WERI-Rb-1 (cell line): ENCODE measurements at regions not wholly inside any gene's neighbourhood (a gene's known extent, or its start where the extent isn't known, plus 50 kb on each side); places are given as distances from the start of the nearest gene placed in this dataset.

Source experiments
- DNase-seq: peaks from one replicate; pipeline ENCODE4 v3.0.0-alpha.2; 2020
- H3K27ac ChIP-seq: fragments of 250-450 bp; sonication (Bioruptor Pico); 2 replicates; pipeline ENCODE4 v1.5.1; 2020; ENCODE audit warnings: mild to moderate bottlenecking, moderate library complexity
- H3K27me3 ChIP-seq: fragments of 250-450 bp; sonication (Bioruptor Pico); 2 replicates; pipeline ENCODE4 v1.5.1; 2021; ENCODE audit warnings: mild to moderate bottlenecking, low read depth, moderate library complexity; ENCODE audit not compliant: insufficient read depth, severe bottlenecking
- H3K36me3 ChIP-seq: fragments of 250-450 bp; sonication (Bioruptor Pico); 2 replicates; pipeline ENCODE4 v1.5.1; 2020; ENCODE audit warnings: mild to moderate bottlenecking, moderate library complexity
- H3K4me3 ChIP-seq: 2 replicates; pipeline ENCODE4 v1.5.1; 2011; ENCODE audit warnings: low read depth, mild to moderate bottlenecking, control low read depth, low read length
- H3K9me3 ChIP-seq: fragments of 250-450 bp; sonication (Bioruptor Pico); 2 replicates; pipeline ENCODE4 v1.5.1; 2021; ENCODE audit warnings: mild to moderate bottlenecking, moderate library complexity; ENCODE audit not compliant: severe bottlenecking
- TF ChIP-seq, protein P1 (sequence below): IDR thresholded peaks from 2 replicates; pipeline ENCODE4 v1.5.1; 2011; ENCODE audit warnings: low read depth, mild to moderate bottlenecking, control low read depth, inconsistent platforms, low read length

DNA sequence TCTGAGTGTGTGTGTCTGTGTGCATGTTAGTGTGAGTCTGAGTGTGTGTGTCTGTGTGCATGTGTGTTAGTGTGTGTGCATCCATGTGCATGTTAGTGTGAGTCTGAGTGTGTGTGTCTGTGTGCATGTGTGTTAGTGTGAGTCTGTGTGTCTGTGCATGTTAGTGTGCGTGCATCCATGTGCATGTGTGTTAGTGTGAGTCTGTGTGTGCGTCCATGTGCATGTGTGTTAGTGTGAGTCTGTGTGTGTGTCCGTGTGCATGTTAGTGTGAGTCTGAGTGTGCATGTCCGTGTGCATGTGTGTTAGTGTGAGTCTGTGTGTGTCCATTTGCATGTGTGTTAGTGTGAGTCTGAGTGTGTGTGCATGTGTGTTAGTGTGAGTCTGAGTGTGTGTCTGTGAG, 76.6 kb upstream of the ACTRT2 start:
- Histone ChIP-seq H3K36me3 (no peaks in the 10 kb centered on the region), H3K27ac (no peak overlapping the region), H3K4me3 (no peak overlapping the region), H3K27me3 (peaks cover 3% of the 10 kb centered on the region), H3K9me3 (peaks cover 4% of the 10 kb centered on the region)
- DNase-seq: no peak
- TF ChIP-seq, protein P1, sequence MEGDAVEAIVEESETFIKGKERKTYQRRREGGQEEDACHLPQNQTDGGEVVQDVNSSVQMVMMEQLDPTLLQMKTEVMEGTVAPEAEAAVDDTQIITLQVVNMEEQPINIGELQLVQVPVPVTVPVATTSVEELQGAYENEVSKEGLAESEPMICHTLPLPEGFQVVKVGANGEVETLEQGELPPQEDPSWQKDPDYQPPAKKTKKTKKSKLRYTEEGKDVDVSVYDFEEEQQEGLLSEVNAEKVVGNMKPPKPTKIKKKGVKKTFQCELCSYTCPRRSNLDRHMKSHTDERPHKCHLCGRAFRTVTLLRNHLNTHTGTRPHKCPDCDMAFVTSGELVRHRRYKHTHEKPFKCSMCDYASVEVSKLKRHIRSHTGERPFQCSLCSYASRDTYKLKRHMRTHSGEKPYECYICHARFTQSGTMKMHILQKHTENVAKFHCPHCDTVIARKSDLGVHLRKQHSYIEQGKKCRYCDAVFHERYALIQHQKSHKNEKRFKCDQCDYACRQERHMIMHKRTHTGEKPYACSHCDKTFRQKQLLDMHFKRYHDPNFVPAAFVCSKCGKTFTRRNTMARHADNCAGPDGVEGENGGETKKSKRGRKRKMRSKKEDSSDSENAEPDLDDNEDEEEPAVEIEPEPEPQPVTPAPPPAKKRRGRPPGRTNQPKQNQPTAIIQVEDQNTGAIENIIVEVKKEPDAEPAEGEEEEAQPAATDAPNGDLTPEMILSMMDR: no peak

DNA sequence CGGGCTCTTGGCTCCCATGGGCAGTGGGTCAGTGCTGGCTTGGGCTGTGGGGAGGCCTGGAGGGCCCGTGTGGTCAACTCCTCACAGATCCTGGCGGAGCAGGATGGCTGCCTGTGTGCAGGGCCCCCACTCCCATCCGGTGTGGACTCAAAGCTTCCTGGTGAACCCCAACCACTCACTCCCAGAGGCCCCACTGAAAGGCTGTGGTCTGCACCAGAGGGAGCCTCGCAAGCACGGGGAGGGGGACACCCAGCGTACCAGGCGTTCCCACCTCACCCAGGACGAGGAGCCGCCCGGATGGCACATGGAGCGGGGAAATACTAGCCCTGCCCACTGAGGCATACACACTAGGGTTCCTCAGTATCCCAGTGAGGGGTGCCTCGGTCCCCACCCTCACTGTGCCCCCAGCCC, 75.4 kb upstream of the ACTRT2 start:
- H3K36me3 ChIP-seq: no peaks in the 10 kb centered on the region
- H3K9me3 ChIP-seq: no peaks in the 10 kb centered on the region
- H3K4me3 ChIP-seq: no peak overlapping the region
- TF ChIP-seq, protein P1: no peak
- H3K27ac ChIP-seq: no peak overlapping the region
- no peak for DNase-seq
- no peaks in the 10 kb centered on the region for H3K27me3 ChIP-seq

DNA sequence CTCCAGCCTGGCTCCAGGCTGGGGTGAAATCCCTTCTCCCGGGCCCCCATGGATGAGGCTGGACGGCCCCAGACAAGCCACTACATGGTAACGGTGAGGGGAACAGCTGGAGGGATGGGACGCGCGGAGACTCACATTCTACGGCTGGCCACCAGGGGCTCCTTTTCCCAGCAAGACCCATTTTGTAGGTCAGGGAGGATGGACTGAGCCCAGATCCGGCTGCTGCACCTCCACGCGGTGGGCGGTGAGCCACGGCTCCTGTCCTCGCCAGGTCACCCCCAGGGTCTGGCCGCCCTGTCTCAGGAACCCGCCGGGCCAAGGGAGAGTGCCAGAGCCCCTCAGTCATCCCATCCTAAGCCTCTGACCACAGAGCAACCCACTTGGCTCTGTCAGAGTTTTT, 75.0 kb upstream of the ACTRT2 start:
- no peak for DNase-seq
- Histone ChIP-seq H3K27me3 (no peaks in the 10 kb centered on the region), H3K36me3 (no peaks in the 10 kb centered on the region), H3K4me3 (no peak overlapping the region), H3K9me3 (no peaks in the 10 kb centered on the region), H3K27ac (no peak overlapping the region)
- TF ChIP-seq, protein P1: peak; percentile 51

DNA sequence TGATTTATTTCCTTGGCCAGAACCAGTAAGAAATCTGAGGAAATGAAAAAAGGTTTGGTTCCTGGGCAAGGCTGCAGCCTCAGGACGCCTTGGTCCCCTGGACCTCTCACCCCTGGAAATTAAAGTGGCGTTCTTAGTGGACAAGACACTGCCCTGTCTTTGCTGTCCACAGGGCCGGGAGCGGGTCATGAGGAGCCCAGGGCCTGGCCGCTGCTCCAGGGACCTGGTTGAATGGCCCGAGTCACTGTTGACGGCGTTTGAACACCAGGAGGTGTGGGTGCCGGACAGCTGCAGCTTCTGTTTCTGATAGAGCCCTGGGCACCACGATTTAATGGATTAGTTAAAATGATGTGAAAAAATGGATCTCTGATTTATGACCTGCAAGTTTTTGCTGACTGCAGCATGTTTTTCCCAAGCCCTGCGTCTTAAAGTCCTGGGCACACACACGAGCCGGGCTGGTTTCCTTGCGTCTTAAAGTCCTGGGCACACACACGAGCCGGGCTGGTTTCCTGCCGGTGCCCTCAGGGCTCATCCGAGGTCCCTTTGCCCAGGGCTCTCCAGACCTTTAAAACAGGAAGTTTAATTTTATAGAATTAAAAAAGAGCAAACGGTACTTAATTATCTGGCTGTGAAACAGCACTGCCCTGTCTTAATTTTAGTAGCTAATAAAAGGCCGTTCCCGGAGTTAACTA, 74.1 kb upstream of the ACTRT2 start:
- H3K27me3 ChIP-seq: no peaks in the 10 kb centered on the region
- H3K4me3 ChIP-seq: no peak overlapping the region
- DNase-seq: no peak
- H3K27ac ChIP-seq: no peak overlapping the region
- H3K36me3 ChIP-seq: no peaks in the 10 kb centered on the region
- TF ChIP-seq, protein P1: no peak
- no peaks in the 10 kb centered on the region for H3K9me3 ChIP-seq

DNA sequence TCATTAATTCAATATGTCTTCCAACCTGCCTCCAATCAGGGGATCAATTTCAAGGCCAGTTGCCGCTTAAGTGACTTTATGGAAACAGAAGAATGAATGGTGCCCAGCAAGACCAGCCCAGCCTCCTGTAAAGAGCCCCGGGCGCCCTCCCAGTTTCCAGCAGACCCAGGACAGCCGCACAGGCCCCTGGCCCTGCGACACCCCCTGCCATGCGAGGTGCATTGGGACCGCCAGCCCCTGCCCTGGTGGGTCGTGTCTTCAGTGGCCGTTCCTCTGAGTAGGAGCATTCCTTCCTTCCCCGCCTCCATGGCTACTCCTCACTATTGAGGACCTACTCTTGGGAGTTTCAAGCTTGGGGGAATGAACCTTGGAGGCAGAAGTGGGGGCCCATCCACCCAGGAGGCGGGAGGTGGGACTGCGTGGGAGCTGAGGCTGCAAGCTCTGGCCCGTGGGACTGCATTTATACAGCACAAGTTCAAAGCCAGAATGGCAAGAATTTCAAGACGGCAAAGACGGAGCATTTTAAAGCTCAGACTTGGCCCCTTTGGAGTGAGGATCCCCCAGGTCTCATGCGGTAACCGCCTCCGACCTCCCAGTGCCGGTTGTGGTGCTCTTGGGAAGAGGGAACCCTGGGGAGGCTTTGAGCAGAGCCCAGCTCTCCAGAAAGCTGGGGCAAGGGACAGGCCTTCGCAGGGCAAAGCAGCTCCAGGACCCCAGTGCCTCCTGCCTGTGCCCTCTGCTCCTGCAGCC, 73.1 kb upstream of the ACTRT2 start:
- Histone ChIP-seq H3K9me3 (peaks cover 2% of the 10 kb centered on the region), H3K27ac (no peak overlapping the region), H3K36me3 (no peaks in the 10 kb centered on the region), H3K4me3 (no peak overlapping the region), H3K27me3 (no peaks in the 10 kb centered on the region)
- TF ChIP-seq, protein P1: no peak
- no peak for DNase-seq
